Cardiac septum (tissue), 1 donor: ENCODE measurements at regions not wholly inside any gene's neighbourhood (a gene's known extent, or its start where the extent isn't known, plus 50 kb on each side); places are given as distances from the start of the nearest gene placed in this dataset.
A peak's percentile ranks its signal among the peaks of the same experiment; 100 is the strongest.

Source experiments
- DNase-seq: peaks from one replicate; pipeline ENCODE4 v3.0.0-alpha.2; 2020; ENCODE audit warnings: low spot score
- intact Hi-C: fragments of 100-400 bp; cut with DNase I; formaldehyde crosslinking; loops from one replicate; pipeline ENCODE4 v1.14.0; 2022
- donor health status: DM: no; HTN: no; CAD: no.

- no peak for DNase-seq
- intact Hi-C loops, result no loop called here
These were observed 123.6 kb upstream of the GAP43 start for GRCh38 chr3:115499666-115500065.

GRCh38 chr3:115500795-115501194 lies 122.5 kb upstream of the GAP43 start:
- DNase-seq, result no peak
- intact Hi-C loops, result no loop called here

GRCh38 chr3:115502128-115502527 lies 121.2 kb upstream of the GAP43 start:
- intact Hi-C loops, result no loop called here
- no peak for DNase-seq

- intact Hi-C loops, result no loop called here
These were observed 119.9 kb upstream of the GAP43 start for GRCh38 chr3:115503394-115503793.

GRCh38 chr3:115508562-115508961 lies 114.7 kb upstream of the GAP43 start:
- intact Hi-C loops, result no loop called here
- DNase-seq, result no peak

More at GRCh38 chr3:115503394-115503793, 119.9 kb upstream of the GAP43 start:
- DNase-seq, result no peak

- DNase-seq, result no peak
- intact Hi-C loops, result loop anchor here (5.0 to 10.0 kb wide), 2 partner anchors 145 to 268 kb away; no protein-coding TSS in a partner anchor
These were observed 110.5 kb upstream of the GAP43 start for GRCh38 chr3:115512565-115513415.

GRCh38 chr3:115513416-115513800 lies 109.9 kb upstream of the GAP43 start:
- intact Hi-C loops, result loop anchor here (5.0 to 10.0 kb wide), 2 partner anchors 144 to 269 kb away; no protein-coding TSS in a partner anchor
- DNase-seq, result no peak

- intact Hi-C loops, result loop anchor here (5.0 to 10.0 kb wide), 3 partner anchors 130 to 273 kb away; no protein-coding TSS in a partner anchor
- DNase-seq, result no peak
These were observed 105.8 kb upstream of the GAP43 start for GRCh38 chr3:115517457-115518050.

- DNase-seq, result peak; percentile 84
- intact Hi-C loops, result loop anchor here (5.0 to 10.0 kb wide), 3 partner anchors 131 to 273 kb away; no protein-coding TSS in a partner anchor
These were observed 105.0 kb upstream of the GAP43 start for GRCh38 chr3:115518100-115518852.

- DNase-seq, result no peak
- intact Hi-C loops, result no loop called here
These were observed 103.1 kb upstream of the GAP43 start for GRCh38 chr3:115520241-115520640.

GRCh38 chr3:115520651-115521245 lies 102.6 kb upstream of the GAP43 start:
- DNase-seq, result no peak
- intact Hi-C loops, result no loop called here

- intact Hi-C loops, result no loop called here
- DNase-seq, result no peak
These were observed 99.9 kb upstream of the GAP43 start for GRCh38 chr3:115523458-115523857.

GRCh38 chr3:115524549-115524948 lies 98.8 kb upstream of the GAP43 start:
- intact Hi-C loops, result no loop called here
- no peak for DNase-seq

GRCh38 chr3:115525731-115526130 lies 97.6 kb upstream of the GAP43 start:
- intact Hi-C loops, result no loop called here
- no peak for DNase-seq

GRCh38 chr3:115533218-115533617 lies 90.1 kb upstream of the GAP43 start:
- intact Hi-C loops, result no loop called here
- no peak for DNase-seq

GRCh38 chr3:115536171-115536570 lies 87.1 kb upstream of the GAP43 start:
- intact Hi-C loops, result no loop called here
- no peak for DNase-seq

- intact Hi-C loops, result no loop called here
- DNase-seq, result no peak
These were observed 85.6 kb upstream of the GAP43 start for GRCh38 chr3:115537669-115538068.

- intact Hi-C loops, result no loop called here
- DNase-seq, result no peak
These were observed 76.1 kb upstream of the GAP43 start for GRCh38 chr3:115547207-115547606.

GRCh38 chr3:115548611-115549010 lies 74.7 kb upstream of the GAP43 start:
- intact Hi-C loops, result no loop called here
- no peak for DNase-seq

- DNase-seq, result no peak
- intact Hi-C loops, result no loop called here
These were observed 74.2 kb upstream of the GAP43 start for GRCh38 chr3:115549071-115549470.
